ENCODE measurements at regions not wholly inside any gene's neighbourhood (a gene's known extent, or its start where the extent isn't known, plus 50 kb on each side); places are given as distances from the start of the nearest gene placed in this dataset.
"Not testable (repeated sequence)": the region's sequence is repeated elsewhere in the genome, so short reads cannot be mapped to it uniquely, and the experiment has no call there.

GRCh38 chr15:99788156-99788555 lies 54.9 kb upstream of the LYSMD4 start:
- H3K27me3 Mint-ChIP-seq = peaks cover 0 to 5% of the 10 kb centered on the region in 2 donors
- no peaks in the 10 kb centered on the region for H3K4me1 Mint-ChIP-seq
- no peak overlapping the region for H3K4me3 ChIP-seq (ENCODE audit: low read length)
- no peaks in the 10 kb centered on the region for H3K27me3 ChIP-seq (ENCODE audit: insufficient read depth, low read length, poor library complexity, severe bottlenecking)
- H3K36me3 Mint-ChIP-seq = no peaks in the 10 kb centered on the region
- no peaks in the 10 kb centered on the region for H3K4me1 ChIP-seq (ENCODE audit: insufficient read depth, low read length)
- no peaks in the 10 kb centered on the region for H3K36me3 ChIP-seq (ENCODE audit: insufficient read depth, low read length)
- ChIA-PET POLR2A (no interaction called here), CTCF (no interaction called here)
- H3K4me3 Mint-ChIP-seq = no peak overlapping the region
- no peaks in the 10 kb centered on the region for H3K9me3 Mint-ChIP-seq
- no peak for DNase-seq
- no peak overlapping the region for H3K27ac ChIP-seq (ENCODE audit: low read depth, low read length)
- peak overlapping the region in 2 of 8 donors; percentile 43 to 45 for H3K27ac Mint-ChIP-seq
- no peaks in the 10 kb centered on the region for H3K9me3 ChIP-seq (ENCODE audit: low read length)

- H3K27ac Mint-ChIP-seq; CTCF ChIA-PET; H3K9me3 ChIP-seq (ENCODE audit: low read length); H3K4me3 Mint-ChIP-seq; H3K9me3 Mint-ChIP-seq; H3K4me1 ChIP-seq (ENCODE audit: insufficient read depth, low read length); DNase-seq; H3K36me3 ChIP-seq (ENCODE audit: insufficient read depth, low read length); H3K27ac ChIP-seq (ENCODE audit: low read depth, low read length); H3K4me1 Mint-ChIP-seq; H3K27me3 ChIP-seq (ENCODE audit: insufficient read depth, low read length, poor library complexity, severe bottlenecking); H3K4me3 ChIP-seq (ENCODE audit: low read length); H3K27me3 Mint-ChIP-seq; H3K36me3 Mint-ChIP-seq; POLR2A ChIA-PET: not testable (repeated sequence)
These were observed 51.6 kb upstream of the LYSMD4 start for GRCh38 chr15:99784800-99785199.

GRCh38 chr15:99783918-99784619 lies 50.8 kb upstream of the LYSMD4 start:
- H3K27ac ChIP-seq (ENCODE audit: low read depth, low read length); H3K4me1 Mint-ChIP-seq; H3K27me3 Mint-ChIP-seq; DNase-seq; H3K4me1 ChIP-seq (ENCODE audit: insufficient read depth, low read length); H3K9me3 Mint-ChIP-seq; H3K27me3 ChIP-seq (ENCODE audit: insufficient read depth, low read length, poor library complexity, severe bottlenecking); H3K36me3 ChIP-seq (ENCODE audit: insufficient read depth, low read length); H3K4me3 Mint-ChIP-seq; H3K27ac Mint-ChIP-seq; H3K9me3 ChIP-seq (ENCODE audit: low read length); H3K4me3 ChIP-seq (ENCODE audit: low read length); POLR2A ChIA-PET; CTCF ChIA-PET; H3K36me3 Mint-ChIP-seq: not testable (repeated sequence)
